K562 (cell line): ENCODE measurements at regions not wholly inside any gene's neighbourhood (a gene's known extent, or its start where the extent isn't known, plus 50 kb on each side); places are given as distances from the start of the nearest gene placed in this dataset.

Experiments used
- ATAC-seq: fragments of 200-7000 bp; cut with Tn5 transposase; 3 replicates; pipeline ENCODE4 v1.9.1; 2020; ENCODE audit warnings: moderate library complexity
- BruUV-seq: library from RNA; stranded (reverse); fragments of 400-500 nt; replicated peaks from 2 replicates; lab custom pipeline; 2021; lab: Mats Ljungman, UMichigan
- CTCF ChIA-PET: fragments of 300-600 bp; formaldehyde crosslinking; extraction: SDS; loops from one replicate; lab custom pipeline; 2021; ENCODE audit warnings: low intra/inter-chr PET ratio; lab: Yijun Ruan, JAX
- POLR2A ChIA-PET: fragments of 300-600, 350-650 bp; sonication (Branson Sonifier 250); formaldehyde crosslinking; extraction: SDS; loops from one replicate; lab custom pipeline; 2021; ENCODE audit warnings: antibody characterized with exemption, inconsistent platforms; lab: Yijun Ruan, JAX
- DNase-seq, 4 experiments: peaks; one replicate each; pipeline versions ENCODE4 v3.0.0 to v3.0.0-alpha.2; 2011 to 2018; ENCODE audit warnings: low spot score in 3 of 4, mixed read lengths in 3 of 4; ENCODE audit errors: extremely low read depth in 1 of 4
- FAIRE-seq: peaks from 2 replicates; lab custom pipeline; 2011; peaks lifted over from hg19 to GRCh38; lab: Jason Lieb, UNC
- H2AFZ ChIP-seq: 2 replicates; pipeline ENCODE4 v1.6.0; 2011; ENCODE audit warnings: low read depth, low read length, control low read depth, inconsistent platforms
- H3K27ac ChIP-seq: fragments of 200-600 bp; 3 replicates; pipeline ENCODE4 v1.8.0; 2011; ENCODE audit warnings: low read depth, mild to moderate bottlenecking, control low read depth, inconsistent platforms, low read length, moderate library complexity, mixed read lengths; ENCODE audit errors: extremely low read depth
- H3K27me3 ChIP-seq, 2 experiments: fragments of 300-600 bp in 1 of 2; 2 replicates in 1 of 2; 3 replicates in 1 of 2; pipeline versions ENCODE4 v1.6.0 to v1.8.0; 2011; ENCODE audit warnings: inconsistent platforms in 2 of 2, low read length in 2 of 2, mild to moderate bottlenecking in 1 of 2, mixed read lengths in 1 of 2, moderate library complexity in 1 of 2; ENCODE audit not compliant: control insufficient read depth in 2 of 2, insufficient read depth in 2 of 2
- H3K36me3 ChIP-seq: fragments of 300-600 bp; 3 replicates; pipeline ENCODE4 v1.8.0; 2011; ENCODE audit warnings: mild to moderate bottlenecking, low read length, inconsistent platforms; ENCODE audit not compliant: control insufficient read depth, insufficient read depth
- H3K4me1 ChIP-seq, 2 experiments: fragments of 200-600 bp in 1 of 2; replicated peaks in 1 of 2; 2 replicates in 1 of 2; 3 replicates in 1 of 2; pipeline versions ENCODE4 v1.5.1 to v1.8.0; 2011; ENCODE audit warnings: inconsistent platforms in 2 of 2, low read length in 2 of 2, mild to moderate bottlenecking in 1 of 2, mixed read lengths in 1 of 2, moderate library complexity in 1 of 2; ENCODE audit not compliant: control insufficient read depth in 2 of 2, insufficient read depth in 2 of 2
- H3K4me2 ChIP-seq: 2 replicates; pipeline ENCODE4 v1.6.1; 2011; ENCODE audit warnings: low read length, control low read depth, inconsistent platforms, mixed read lengths; ENCODE audit not compliant: insufficient read depth
- H3K4me3 ChIP-seq: fragments of 200-600 bp; sonication (generic), shearing (Covaris generic); 2 replicates; pipeline ENCODE4 v1.5.1; 2016; ENCODE audit warnings: control low read depth, inconsistent platforms
- H3K79me2 ChIP-seq: fragments of 200-600 bp; 3 replicates; pipeline ENCODE4 v1.8.0; 2011; ENCODE audit warnings: low read length, inconsistent platforms; ENCODE audit not compliant: control insufficient read depth, insufficient read depth
- H3K9ac ChIP-seq, 2 experiments: 2 replicates each; pipeline versions ENCODE4 v1.6.0 to v1.6.1; 2011; ENCODE audit warnings: low read depth in 2 of 2, low read length in 2 of 2, control low read depth in 1 of 2, inconsistent platforms in 1 of 2, mild to moderate bottlenecking in 1 of 2, mixed read lengths in 1 of 2; ENCODE audit not compliant: insufficient read depth in 1 of 2
- H3K9me1 ChIP-seq: one replicate; pipeline ENCODE4 v1.6.0; 2011; ENCODE audit warnings: inconsistent platforms, mild to moderate bottlenecking, low read length, moderate library complexity; ENCODE audit not compliant: control insufficient read depth, insufficient read depth
- H3K9me3 ChIP-seq: replicated peaks from 2 replicates; pipeline ENCODE4 v1.5.1; 2011; ENCODE audit warnings: low read depth, low read length, inconsistent platforms; ENCODE audit not compliant: control insufficient read depth, insufficient read depth
- H4K20me1 ChIP-seq: replicated peaks from 2 replicates; pipeline ENCODE4 v1.6.1; 2011; ENCODE audit warnings: low read length, inconsistent platforms, mixed read lengths; ENCODE audit not compliant: control insufficient read depth, insufficient read depth
- CHD1 ChIP-seq: fragments of 200-600 bp; sonication (generic); IDR thresholded peaks from one replicate; pipeline ENCODE4 v1.6.1; 2012; ENCODE audit warnings: mild to moderate bottlenecking, moderate library complexity, low read length, inconsistent platforms
- GABPB1 ChIP-seq: sonication (generic); formaldehyde crosslinking; IDR thresholded peaks from 2 replicates; pipeline ENCODE4 v1.8.0; 2022; ENCODE audit warnings: mild to moderate bottlenecking, missing genetic modification reagents
- MEIS2 ChIP-seq: fragments of 450-650 bp; IDR thresholded peaks from 2 replicates; pipeline ENCODE4 v1.6.1; 2014; ENCODE audit warnings: mild to moderate bottlenecking; ENCODE audit not compliant: partially characterized antibody
- ZNF23 ChIP-seq: fragments of 250-450 bp; sonication (Bioruptor Pico); IDR thresholded peaks from 2 replicates; pipeline ENCODE4 v1.4.0; 2020; ENCODE audit warnings: mild to moderate bottlenecking
- WGBS: fragments of 100-300 bp; shearing (Covaris generic); methylation state at CpG from one replicate; pipeline ENCODE4 v1.1.6; 2016; ENCODE audit warnings: low coverage, mixed read lengths; ENCODE audit not compliant: insufficient coverage; ENCODE audit errors: missing lambda C conversion rate; 5-methylcytosine and 5-hydroxymethylcytosine counted together
- in situ Hi-C: fragments of 300-500 bp; cut with MboI; formaldehyde crosslinking; loops from 4 replicates; pipeline ENCODE4 v1.15.0; 2018; ENCODE audit warnings: inconsistent platforms, mixed read lengths
- intact Hi-C: fragments of 100-400 bp; cut with micrococcal nuclease; formaldehyde crosslinking; loops from 2 replicates; pipeline ENCODE4 v1.14.2; 2022
- TF ChIP-seq, protein P1 (sequence below): sonication (generic); formaldehyde crosslinking; IDR thresholded peaks from 2 replicates; pipeline ENCODE4 v1.8.1; 2023; ENCODE audit warnings: mild to moderate bottlenecking, missing genetic modification reagents

GRCh38 chr7:47666164-47666862 is 84.4 kb upstream of the TNS3 start:
- DNase-seq (no peak), ATAC-seq (no peak)
- H3K9me1 ChIP-seq = no peaks in the 10 kb centered on the region
- POLR2A ChIA-PET = no interaction called here
- TF ChIP-seq CHD1 (no peak), ZNF23 (no peak), MEIS2 (no peak), GABPB1 (CRISPR knock-in tag) (no peak)
- TF ChIP-seq, protein P1, sequence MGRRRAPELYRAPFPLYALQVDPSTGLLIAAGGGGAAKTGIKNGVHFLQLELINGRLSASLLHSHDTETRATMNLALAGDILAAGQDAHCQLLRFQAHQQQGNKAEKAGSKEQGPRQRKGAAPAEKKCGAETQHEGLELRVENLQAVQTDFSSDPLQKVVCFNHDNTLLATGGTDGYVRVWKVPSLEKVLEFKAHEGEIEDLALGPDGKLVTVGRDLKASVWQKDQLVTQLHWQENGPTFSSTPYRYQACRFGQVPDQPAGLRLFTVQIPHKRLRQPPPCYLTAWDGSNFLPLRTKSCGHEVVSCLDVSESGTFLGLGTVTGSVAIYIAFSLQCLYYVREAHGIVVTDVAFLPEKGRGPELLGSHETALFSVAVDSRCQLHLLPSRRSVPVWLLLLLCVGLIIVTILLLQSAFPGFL (CRISPR knock-in tag) = no peak
- TF ChIP-seq, all 486 proteins: peak for 0
- FAIRE-seq = no peak
- CTCF ChIA-PET = no interaction called here
- 40% methylated on average over 10 of the region's 10 CpGs for WGBS
- H3K9ac ChIP-seq = no peak overlapping the region
- no peaks in the 10 kb centered on the region for H4K20me1 ChIP-seq
- H3K4me3 ChIP-seq = no peak overlapping the region
- H3K36me3 ChIP-seq = no peaks in the 10 kb centered on the region
- H3K27ac ChIP-seq = no peak overlapping the region
- in situ Hi-C loops = no loop called here
- peaks cover 6 to 42% of the 10 kb centered on the region in 2 experiments for H3K27me3 ChIP-seq
- no peaks in the 10 kb centered on the region for H3K9me3 ChIP-seq
- no peaks in the 10 kb centered on the region for H3K79me2 ChIP-seq
- H3K4me2 ChIP-seq = no peak overlapping the region
- no TSS peak for BruUV-seq
- peaks cover 0 to 6% of the 10 kb centered on the region in 2 experiments; a peak in 3 of 5 replicates for H3K4me1 ChIP-seq
- no peak overlapping the region for H2AFZ ChIP-seq
- intact Hi-C loops = no loop called here
